Motor neuron (in vitro differentiated cells): ENCODE measurements at regions not wholly inside any gene's neighbourhood (a gene's known extent, or its start where the extent isn't known, plus 50 kb on each side); places are given as distances from the start of the nearest gene placed in this dataset.
"Not testable (repeated sequence)": the region's sequence is repeated elsewhere in the genome, so short reads cannot be mapped to it uniquely, and the experiment has no call there.

ENCODE experiments used
- ATAC-seq, 8 experiments: fragments of 200-7000 bp; cut with Tn5 transposase; replicated peaks in 6 of 8; 2 replicates each; pipeline ENCODE4 v1.8.0; 2021; ENCODE audit warnings: mild to moderate bottlenecking in 8 of 8, moderate library complexity in 8 of 8
- H3K27ac ChIP-seq, 2 donors: fragments of 250-450 bp; sonication (Bioruptor Pico); 2 replicates each; pipeline ENCODE4 v1.9.0; 2021; ENCODE audit warnings: antibody characterized with exemption in 2 of 2, mild to moderate bottlenecking in 2 of 2, moderate library complexity in 1 of 2
- H3K4me1 ChIP-seq, 2 donors: fragments of 250-450 bp; sonication (Bioruptor Pico); replicated peaks in 1 of 2; 2 replicates each; pipeline ENCODE4 v1.6.1; 2021; ENCODE audit warnings: antibody characterized with exemption in 2 of 2, mild to moderate bottlenecking in 2 of 2, moderate library complexity in 1 of 2
- H3K4me3 ChIP-seq, 5 donors: fragments of 250-450 bp; sonication (Bioruptor Pico); 2 replicates each; pipeline ENCODE4 v1.9.0; 2021; ENCODE audit warnings: antibody characterized with exemption in 5 of 5, mild to moderate bottlenecking in 5 of 5, moderate library complexity in 4 of 5
- WGBS, 10 experiments: fragments of 450-650 bp; shearing (Covaris generic); methylation state at CpG; one replicate each; pipeline ENCODE4 v1.0.0; 2022; 5-methylcytosine and 5-hydroxymethylcytosine counted together
- in situ Hi-C, 9 experiments: fragments of 400-800 bp; cut with MboI; loops; one replicate each; pipeline ENCODE4 v1.15.0; 2021; ENCODE audit warnings: low sequenced_read_pairs in 9 of 9, low pct_unique_long_range_greater_than_20kb in 2 of 9; ENCODE audit not compliant: unreplicated experiment in 9 of 9

- in situ Hi-C loops, result no loop called here
- WGBS, 10 experiments, result 5 to 89% (median 45%) methylated on average over 1 to 6 of the region's 6 CpGs; no CpG with 5 or more reads in 2 of the 10 experiments
- peaks cover 6 to 7% of the 10 kb centered on the region in 2 donors for H3K4me1 ChIP-seq
- no peak overlapping the region for H3K27ac ChIP-seq
- peak in 4 of 8 experiments; percentile 16 to 88 (median 74) for ATAC-seq
- H3K4me3 ChIP-seq, result no peak overlapping the region
These were observed 347.9 kb upstream of the STAC start for GRCh38 chr3:36032180-36033047.

DNA sequence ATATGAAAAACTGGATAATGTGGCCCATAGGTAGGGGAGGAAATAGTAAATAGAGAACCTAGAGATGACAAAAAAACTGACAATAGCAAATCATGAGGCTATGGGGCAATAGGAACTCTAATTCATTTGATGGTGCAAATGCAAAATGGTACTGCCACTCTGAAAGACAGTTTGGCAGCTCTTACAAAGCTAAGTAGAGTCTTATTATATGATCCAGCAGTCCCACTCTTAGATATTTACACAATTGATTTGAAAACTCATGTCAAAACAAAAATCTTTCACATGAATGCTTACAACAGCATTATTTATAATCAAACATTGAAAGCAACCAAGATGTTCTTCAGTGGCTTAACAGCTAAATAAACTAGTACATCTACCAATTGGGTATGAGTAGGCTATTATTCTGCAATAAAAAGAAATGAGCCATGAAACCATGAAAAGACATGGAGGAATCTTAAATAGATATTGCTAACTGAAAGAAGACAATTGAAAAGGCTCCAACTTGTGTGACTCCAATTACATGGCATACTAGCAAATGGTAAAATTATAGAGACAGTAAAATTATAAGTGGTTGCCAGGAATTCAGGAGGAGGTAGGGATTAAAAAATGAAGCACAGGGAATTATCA, 321.8 kb upstream of the STAC start:
- no peak for ATAC-seq
- Histone ChIP-seq H3K27ac (no peak overlapping the region), H3K4me1 (peaks cover 0 to 16% of the 10 kb centered on the region in 2 donors), H3K4me3 (no peak overlapping the region)
- in situ Hi-C loops, result no loop called here

- H3K4me1 ChIP-seq, result peaks cover 0 to 22% of the 10 kb centered on the region in 2 donors
- WGBS, 10 experiments, result 4 to 80% (median 59%) methylated on average over 1 to 5 of the region's 5 CpGs; no CpG with 5 or more reads in 2 of the 10 experiments
- no peak overlapping the region for H3K4me3 ChIP-seq
- ATAC-seq, result peak in 5 of 8 experiments; percentile 77 to 98 (median 96)
- in situ Hi-C loops, result no loop called here
- H3K27ac ChIP-seq, result no peak overlapping the region
These were observed 319.4 kb upstream of the STAC start for GRCh38 chr3:36060950-36061349.

DNA sequence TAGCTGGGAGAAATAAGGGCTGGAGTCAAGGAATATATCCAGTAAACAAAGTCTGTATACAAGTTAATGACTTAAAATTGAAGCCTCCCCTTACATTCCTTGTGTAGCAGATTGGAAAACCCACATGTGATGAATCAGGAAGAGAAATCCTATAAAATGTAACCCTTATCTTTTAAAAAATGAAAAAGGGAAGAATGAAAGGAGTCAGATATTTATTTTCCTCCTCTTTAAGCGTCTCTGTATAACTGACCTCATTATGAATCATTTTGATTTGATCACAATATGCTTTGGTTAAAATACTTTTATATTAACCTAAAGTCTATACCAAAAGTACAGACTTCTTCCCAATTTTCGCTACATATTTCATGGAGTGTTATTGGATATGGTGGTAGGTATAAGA, 316.3 kb upstream of the STAC start:
- peaks cover 0 to 20% of the 10 kb centered on the region in 2 donors for H3K4me1 ChIP-seq
- no peak for ATAC-seq
- WGBS, 10 experiments, result 33 to 100% (median 80%) methylated on average over 1 to 2 of the region's 2 CpGs
- no peak overlapping the region for H3K4me3 ChIP-seq
- in situ Hi-C loops, result no loop called here
- no peak overlapping the region for H3K27ac ChIP-seq

GRCh38 chr3:36065321-36065720, 315.0 kb upstream of the STAC start:
- no peak overlapping the region for H3K4me3 ChIP-seq
- H3K27ac ChIP-seq, result no peak overlapping the region
- no peak for ATAC-seq
- in situ Hi-C loops, result no loop called here
- peaks cover 0 to 20% of the 10 kb centered on the region in 2 donors for H3K4me1 ChIP-seq
- 21 to 95% (median 76%) methylated on average over 1 to 2 of the region's 2 CpGs; no CpG with 5 or more reads in 1 of the 10 experiments for WGBS, 10 experiments

GRCh38 chr3:36075491-36075890, 304.8 kb upstream of the STAC start:
- in situ Hi-C loops, result loop anchor here in 1 of 9 experiments (25.0 kb wide), 1 partner anchor 88 kb away; no protein-coding TSS in a partner anchor
- no peak for ATAC-seq
- H3K4me1 ChIP-seq, result no peaks in the 10 kb centered on the region
- 0 to 100% (median 80%) methylated on average over 1 to 3 of the region's 3 CpGs; no CpG with 5 or more reads in 1 of the 10 experiments for WGBS, 10 experiments
- H3K4me3 ChIP-seq, result no peak overlapping the region
- no peak overlapping the region for H3K27ac ChIP-seq

DNA sequence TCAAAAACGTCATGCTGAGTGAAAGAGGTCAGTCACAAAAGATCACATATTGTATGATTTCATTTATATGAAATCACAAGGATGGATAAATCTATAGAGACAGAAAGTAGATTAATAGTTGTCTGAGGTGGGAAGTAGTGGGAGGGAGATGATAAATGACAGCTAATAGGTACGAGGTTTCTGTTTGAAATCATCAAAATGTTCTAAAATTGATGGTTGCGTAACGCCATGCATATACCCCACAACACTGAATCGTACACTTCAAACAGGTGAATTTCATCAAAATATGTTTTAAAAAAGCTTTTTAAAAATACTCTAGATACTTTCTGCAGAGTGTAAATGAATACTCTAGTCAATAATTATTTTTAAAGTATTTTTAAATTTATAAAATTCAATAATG, 303.0 kb upstream of the STAC start:
- H3K4me3 ChIP-seq, result no peak overlapping the region
- no peaks in the 10 kb centered on the region for H3K4me1 ChIP-seq
- WGBS, 10 experiments, result 27 to 100% (median 58%) methylated on average over 1 to 5 of the region's 5 CpGs
- no peak overlapping the region for H3K27ac ChIP-seq
- in situ Hi-C loops, result loop anchor here in 1 of 9 experiments (25.0 kb wide), 1 partner anchor 90 kb away; no protein-coding TSS in a partner anchor
- no peak for ATAC-seq

GRCh38 chr3:36082958-36083357, 297.3 kb upstream of the STAC start:
- not testable (repeated sequence) for H3K4me1 ChIP-seq, H3K4me3 ChIP-seq, H3K27ac ChIP-seq, ATAC-seq
- in situ Hi-C loops, result loop anchor here in 1 of 9 experiments (25.0 kb wide), 1 partner anchor 96 kb away; no protein-coding TSS in a partner anchor
- 67 to 93% (median 83%) methylated on average over 2 to 12 of the region's 12 CpGs; no CpG with 5 or more reads in 7 of the 10 experiments for WGBS, 10 experiments

- Histone ChIP-seq H3K4me1 (peaks cover 2 to 4% of the 10 kb centered on the region in 2 donors), H3K4me3 (no peak overlapping the region), H3K27ac (no peak overlapping the region)
- no peak for ATAC-seq
- 56 to 100% (median 85%) methylated on average over 1 to 3 of the region's 3 CpGs for WGBS, 10 experiments
- in situ Hi-C loops, result loop anchor here in 1 of 9 experiments (25.0 kb wide), 1 partner anchor 108 kb away; no protein-coding TSS in a partner anchor
These were observed 285.1 kb upstream of the STAC start for GRCh38 chr3:36095238-36095637.

DNA sequence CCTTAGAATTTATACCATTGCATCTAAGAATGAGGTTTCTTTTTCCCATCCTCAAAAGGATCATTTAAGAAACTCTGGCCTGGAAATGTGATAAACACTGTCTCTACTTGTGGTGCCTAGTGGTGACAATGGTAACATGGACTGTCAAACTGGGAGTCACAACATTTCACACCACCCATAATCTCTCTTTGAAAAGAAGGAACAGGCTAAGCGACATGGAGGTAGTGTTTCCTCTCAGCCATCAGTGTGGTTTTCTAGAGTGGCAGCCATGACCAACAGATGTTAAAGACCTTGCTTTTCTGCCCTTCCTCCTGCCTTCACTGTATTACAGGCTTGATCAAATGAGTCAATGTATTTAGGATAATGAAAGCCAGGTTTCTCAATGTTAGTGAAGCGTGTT, 283.1 kb upstream of the STAC start:
- Histone ChIP-seq H3K27ac (no peak overlapping the region), H3K4me1 (peaks cover 2 to 4% of the 10 kb centered on the region in 2 donors), H3K4me3 (no peak overlapping the region)
- in situ Hi-C loops, result loop anchor here in 1 of 9 experiments (25.0 kb wide), 1 partner anchor 110 kb away; no protein-coding TSS in a partner anchor
- no peak for ATAC-seq
- WGBS, 10 experiments, result 53 to 100% (median 80%) methylated on average over 1 to 2 of the region's 2 CpGs; no CpG with 5 or more reads in 4 of the 10 experiments

DNA sequence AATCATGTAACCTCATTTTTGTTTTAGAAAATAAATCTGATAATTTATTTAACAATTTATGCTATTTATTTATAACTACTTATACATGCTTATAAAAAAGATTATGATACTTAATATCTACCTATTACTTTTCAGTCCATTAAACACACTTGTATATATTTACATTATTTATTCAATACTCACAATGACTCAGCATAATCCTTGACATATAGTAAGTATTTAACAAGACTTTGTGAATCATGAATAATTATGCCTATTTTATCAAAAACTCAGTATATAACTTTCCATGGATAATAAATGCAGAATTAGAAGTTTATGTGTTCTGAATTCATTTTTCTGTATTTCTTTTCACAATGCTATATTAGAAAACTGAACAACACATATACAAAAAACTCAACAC, 266.0 kb upstream of the STAC start:
- ATAC-seq, result no peak
- Histone ChIP-seq H3K4me3 (no peak overlapping the region), H3K27ac (no peak overlapping the region), H3K4me1 (peaks cover 0 to 9% of the 10 kb centered on the region in 2 donors)
- in situ Hi-C loops, result no loop called here

DNA sequence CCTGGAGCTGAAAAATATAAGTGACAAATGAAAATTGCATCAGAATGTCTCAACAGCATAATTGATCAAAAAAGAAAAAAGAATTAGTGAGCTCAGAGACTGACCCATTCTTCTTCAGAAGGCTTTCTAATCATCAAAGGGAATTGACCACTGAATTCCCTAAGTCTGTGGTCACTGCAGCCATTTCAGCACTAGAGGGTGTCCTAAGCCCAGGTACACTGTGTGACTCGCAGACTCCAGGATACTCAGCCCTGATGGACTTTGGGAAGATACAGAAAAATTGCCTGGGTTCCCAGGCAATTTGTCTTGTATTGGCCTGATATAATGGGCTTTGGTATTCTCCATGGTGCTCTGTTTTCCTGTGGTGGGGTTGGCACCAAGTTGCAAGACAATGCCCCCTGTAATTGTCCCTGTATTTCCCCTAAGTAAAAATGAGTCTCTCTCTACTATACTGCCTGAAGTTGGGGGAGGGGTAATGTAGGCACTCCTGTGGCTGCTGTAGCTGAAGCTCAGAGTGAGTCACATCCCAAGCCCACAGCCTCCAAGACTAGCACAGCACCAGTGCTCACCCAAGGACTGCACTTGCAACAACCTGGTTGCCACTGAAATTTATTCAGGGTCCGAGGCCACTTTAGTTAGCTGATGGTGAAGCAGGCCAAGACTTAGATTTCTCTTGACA, 256.0 kb upstream of the STAC start:
- ATAC-seq, result peak in 3 of 8 experiments; percentile 92 to 94 (median 93)
- in situ Hi-C loops, result loop anchor here in 1 of 9 experiments (10.0 kb wide), 1 partner anchor 571 kb away; no protein-coding TSS in a partner anchor
- H3K4me1 ChIP-seq, result no peaks in the 10 kb centered on the region
- WGBS, 10 experiments, result 0 to 83% (median 50%) methylated on average over 1 to 2 of the region's 2 CpGs
- no peak overlapping the region for H3K4me3 ChIP-seq
- no peak overlapping the region for H3K27ac ChIP-seq

- Histone ChIP-seq H3K4me1 (no peaks in the 10 kb centered on the region), H3K27ac (no peak overlapping the region), H3K4me3 (no peak overlapping the region)
- no peak for ATAC-seq
- in situ Hi-C loops, result loop anchor here in 1 of 9 experiments (25.0 kb wide), 1 partner anchor 405 kb away; no protein-coding TSS in a partner anchor
- 60 to 100% (median 100%) methylated on average over 1 to 2 of the region's 2 CpGs; no CpG with 5 or more reads in 4 of the 10 experiments for WGBS, 10 experiments
These were observed 248.1 kb upstream of the STAC start for GRCh38 chr3:36132214-36132613.
